ENCODE measurements at regions not wholly inside any gene's neighbourhood (a gene's known extent, or its start where the extent isn't known, plus 50 kb on each side); places are given as distances from the start of the nearest gene placed in this dataset.

- no peaks in the 10 kb centered on the region for H3K27me3 ChIP-seq
- no peak overlapping the region for H3K4me3 ChIP-seq
- TF ChIP-seq POLR2AphosphoS5 (IDR thresholded peaks at IDR 0.05) (no peak), POLR2A (IDR thresholded peaks at IDR 0.05) (no peak), CTCF (IDR thresholded peaks at IDR 0.05) (no peak)
- no peak overlapping the region for H3K27ac ChIP-seq
- DNase-seq (ENCODE audit: low spot score in 2 of 2): no peak
- no peaks in the 10 kb centered on the region for H3K36me3 ChIP-seq
- H3K9me3 ChIP-seq: no peaks in the 10 kb centered on the region
- intact Hi-C loops (cut with DNase I; ENCODE audit: low total_unique reads): no loop called here
- H3K4me1 ChIP-seq: no peaks in the 10 kb centered on the region
Observed at GRCh38 chr7:113636727-113637421, 281.9 kb downstream of the PPP1R3A start.

- H3K9me3 ChIP-seq: no peaks in the 10 kb centered on the region
- DNase-seq (ENCODE audit: low spot score in 2 of 2): no peak
- no peak overlapping the region for H3K4me3 ChIP-seq
- no peaks in the 10 kb centered on the region for H3K27me3 ChIP-seq
- TF ChIP-seq CTCF (IDR thresholded peaks at IDR 0.05) (no peak), POLR2A (IDR thresholded peaks at IDR 0.05) (no peak), POLR2AphosphoS5 (IDR thresholded peaks at IDR 0.05) (no peak)
- no peaks in the 10 kb centered on the region for H3K36me3 ChIP-seq
- no peaks in the 10 kb centered on the region for H3K4me1 ChIP-seq
- intact Hi-C loops (cut with DNase I; ENCODE audit: low total_unique reads): no loop called here
- H3K27ac ChIP-seq: no peak overlapping the region
Observed at GRCh38 chr7:113635492-113635891, 283.3 kb downstream of the PPP1R3A start.

- Histone ChIP-seq H3K27me3 (no peaks in the 10 kb centered on the region), H3K36me3 (no peaks in the 10 kb centered on the region), H3K4me1 (no peaks in the 10 kb centered on the region), H3K9me3 (no peaks in the 10 kb centered on the region), H3K27ac (no peak overlapping the region), H3K4me3 (no peak overlapping the region)
- intact Hi-C loops (cut with DNase I; ENCODE audit: low total_unique reads): no loop called here
- no peak for TF ChIP-seq POLR2A (IDR thresholded peaks at IDR 0.05)
- DNase-seq (ENCODE audit: low spot score in 2 of 2): no peak
Observed at GRCh38 chr7:113633073-113633472, 285.7 kb downstream of the PPP1R3A start.

- H3K4me1 ChIP-seq: no peaks in the 10 kb centered on the region
- H3K9me3 ChIP-seq: no peaks in the 10 kb centered on the region
- no peaks in the 10 kb centered on the region for H3K27me3 ChIP-seq
- TF ChIP-seq POLR2A (IDR thresholded peaks at IDR 0.05) (no peak), CTCF (IDR thresholded peaks at IDR 0.05) (no peak), POLR2AphosphoS5 (IDR thresholded peaks at IDR 0.05) (no peak)
- no peaks in the 10 kb centered on the region for H3K36me3 ChIP-seq
- no peak overlapping the region for H3K27ac ChIP-seq
- intact Hi-C loops (cut with DNase I; ENCODE audit: low total_unique reads): no loop called here
- no peak overlapping the region for H3K4me3 ChIP-seq
- no peak for DNase-seq (ENCODE audit: low spot score in 2 of 2)
Observed at GRCh38 chr7:113628948-113629847, 289.6 kb downstream of the PPP1R3A start.

- no peak for TF ChIP-seq POLR2AphosphoS5 (IDR thresholded peaks at IDR 0.05)
- TF ChIP-seq POLR2A (IDR thresholded peaks at IDR 0.05): no peak
- no peak for TF ChIP-seq CTCF (IDR thresholded peaks at IDR 0.05)
- Histone ChIP-seq H3K4me1 (no peaks in the 10 kb centered on the region), H3K4me3 (no peak overlapping the region), H3K27me3 (no peaks in the 10 kb centered on the region), H3K36me3 (no peaks in the 10 kb centered on the region), H3K9me3 (no peaks in the 10 kb centered on the region), H3K27ac (no peak overlapping the region)
- intact Hi-C loops (cut with DNase I; ENCODE audit: low total_unique reads): no loop called here
- no peak for DNase-seq (ENCODE audit: low spot score in 2 of 2)
Observed at GRCh38 chr7:113625494-113626102, 293.2 kb downstream of the PPP1R3A start.

All from breast epithelium (tissue), 4 donors.